ENCODE measurements at regions not wholly inside any gene's neighbourhood (a gene's known extent, or its start where the extent isn't known, plus 50 kb on each side); places are given as distances from the start of the nearest gene placed in this dataset.
"Not testable (repeated sequence)": the region's sequence is repeated elsewhere in the genome, so short reads cannot be mapped to it uniquely, and the experiment has no call there.

DNA sequence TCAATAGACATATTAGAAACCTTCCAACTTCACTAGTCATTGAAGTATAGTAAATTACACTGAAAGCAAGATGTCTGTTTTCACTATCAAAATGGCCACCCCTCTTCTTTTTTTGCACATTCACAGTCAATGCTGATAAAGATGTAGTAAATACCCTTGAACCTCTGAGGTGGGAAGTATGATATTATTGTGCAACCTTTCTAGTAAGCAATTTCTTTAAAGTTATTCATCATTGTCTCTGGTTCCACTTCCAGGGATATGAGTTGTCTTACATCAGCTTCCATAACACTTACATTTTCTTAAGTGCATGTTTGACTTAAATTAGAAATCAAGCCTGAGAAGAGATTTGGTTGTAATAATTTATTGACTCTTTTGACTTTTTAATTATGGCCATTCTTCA lies 453.9 kb upstream of the MGAT4C start:
- CTCF ChIA-PET = no interaction called here
- TF ChIP-seq L3MBTL2 (conservative IDR thresholded peaks at IDR 0.05) = no peak
- TF ChIP-seq CTBP1 (IDR thresholded peaks at IDR 0.05; ENCODE audit: borderline replicate concordance) = no peak
- TF ChIP-seq ZNF384 (IDR thresholded peaks at IDR 0.05) = no peak
- TF ChIP-seq FOXM1 (IDR thresholded peaks at IDR 0.05; ENCODE audit: borderline replicate concordance) = no peak
- TF ChIP-seq FOXA1 (IDR thresholded peaks at IDR 0.05) = no peak
- POLR2A ChIA-PET = no interaction called here
- no peak for DNase-seq (ENCODE audit: extremely low spot score)

DNA sequence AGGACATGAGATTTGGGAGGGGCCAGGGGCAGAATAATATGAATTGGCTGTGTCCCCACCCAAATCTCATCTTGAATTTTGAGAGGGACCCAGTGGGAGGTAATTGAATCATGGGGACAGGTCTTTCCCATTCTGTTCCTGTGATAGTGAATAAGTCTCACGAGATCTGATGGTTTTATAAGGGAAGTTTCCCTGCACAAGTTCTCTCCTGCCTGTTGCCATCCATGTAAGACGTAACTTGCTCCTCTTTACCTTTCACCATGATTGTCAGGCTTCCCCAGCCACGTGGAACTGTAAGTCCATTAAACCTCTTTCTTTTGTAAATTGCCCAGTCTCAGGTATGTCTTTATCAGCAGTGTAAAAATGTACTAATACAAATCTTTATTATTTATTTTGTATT lies 452.8 kb upstream of the MGAT4C start:
- POLR2A ChIA-PET; DNase-seq (ENCODE audit: extremely low spot score); CTCF ChIA-PET: not testable (repeated sequence)

DNA sequence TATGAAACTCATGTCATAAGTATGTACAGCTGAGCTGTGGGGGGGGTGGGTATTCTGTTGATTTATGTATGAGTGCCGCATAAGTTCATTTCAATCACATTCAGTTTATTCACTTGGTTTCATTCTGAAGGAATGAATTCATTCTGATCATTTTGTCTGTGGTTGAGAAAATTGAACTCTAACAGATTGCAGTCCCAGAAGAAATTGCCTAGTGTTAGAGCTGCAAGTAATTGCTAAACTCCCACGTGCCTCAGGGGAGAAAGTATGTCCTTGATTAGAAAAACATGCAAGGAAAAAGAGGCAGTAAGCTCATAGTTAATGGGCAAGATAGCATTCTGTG lies 442.4 kb upstream of the MGAT4C start:
- CTCF ChIA-PET = no interaction called here
- TF ChIP-seq FOXM1 (IDR thresholded peaks at IDR 0.05; ENCODE audit: borderline replicate concordance) (no peak), CTBP1 (IDR thresholded peaks at IDR 0.05; ENCODE audit: borderline replicate concordance) (no peak), L3MBTL2 (conservative IDR thresholded peaks at IDR 0.05) (no peak), HDGF (IDR thresholded peaks at IDR 0.05; ENCODE audit: borderline replicate concordance) (no peak), SP1 (IDR thresholded peaks at IDR 0.05) (no peak), NFRKB (IDR thresholded peaks at IDR 0.05) (no peak), LEF1 (IDR thresholded peaks at IDR 0.05; ENCODE audit: borderline replicate concordance) (no peak), SUZ12 (IDR thresholded peaks at IDR 0.05) (no peak)
- TF ChIP-seq, protein P1, sequence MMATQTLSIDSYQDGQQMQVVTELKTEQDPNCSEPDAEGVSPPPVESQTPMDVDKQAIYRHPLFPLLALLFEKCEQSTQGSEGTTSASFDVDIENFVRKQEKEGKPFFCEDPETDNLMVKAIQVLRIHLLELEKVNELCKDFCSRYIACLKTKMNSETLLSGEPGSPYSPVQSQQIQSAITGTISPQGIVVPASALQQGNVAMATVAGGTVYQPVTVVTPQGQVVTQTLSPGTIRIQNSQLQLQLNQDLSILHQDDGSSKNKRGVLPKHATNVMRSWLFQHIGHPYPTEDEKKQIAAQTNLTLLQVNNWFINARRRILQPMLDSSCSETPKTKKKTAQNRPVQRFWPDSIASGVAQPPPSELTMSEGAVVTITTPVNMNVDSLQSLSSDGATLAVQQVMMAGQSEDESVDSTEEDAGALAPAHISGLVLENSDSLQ (IDR thresholded peaks at IDR 0.05) = no peak
- DNase-seq (ENCODE audit: extremely low spot score) = no peak
- POLR2A ChIA-PET = no interaction called here

DNA sequence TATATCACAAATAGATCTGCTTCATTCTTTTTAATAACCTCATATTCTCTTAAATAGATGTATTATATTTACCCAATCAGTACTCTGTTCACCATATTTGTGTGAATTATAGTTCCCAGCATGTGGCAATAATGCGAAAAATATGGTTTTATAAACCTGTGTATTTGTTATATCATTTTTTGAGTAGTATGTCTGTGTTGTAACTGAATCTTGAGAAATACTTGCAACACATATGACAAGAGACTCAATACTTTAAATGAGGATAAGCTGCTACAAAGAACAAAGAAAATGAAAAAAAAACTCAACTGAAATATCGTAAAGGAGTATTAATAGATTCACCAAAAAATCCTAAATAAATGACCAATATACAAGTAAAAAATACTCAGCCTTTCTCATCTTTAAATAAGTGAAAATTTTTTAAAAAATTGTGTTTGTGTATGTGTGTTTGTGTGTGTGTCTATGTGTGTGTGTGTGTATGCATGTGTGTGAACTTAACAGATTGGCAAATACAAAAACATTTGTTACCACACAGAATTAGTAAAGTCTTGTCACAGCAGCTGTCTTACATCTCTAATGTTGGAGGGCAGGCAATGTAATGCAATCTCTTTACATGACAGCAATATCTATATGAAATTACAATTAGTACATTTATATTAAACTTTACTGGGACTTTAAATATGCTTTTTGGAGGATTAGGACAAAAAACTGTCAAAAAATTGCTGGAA lies 441.9 kb upstream of the MGAT4C start:
- ChIA-PET CTCF (no interaction called here), POLR2A (no interaction called here)
- no peak for DNase-seq (ENCODE audit: extremely low spot score)
- TF ChIP-seq NFRKB (IDR thresholded peaks at IDR 0.05) (no peak), SP1 (IDR thresholded peaks at IDR 0.05) (no peak), ZNF384 (IDR thresholded peaks at IDR 0.05) (no peak), CTBP1 (IDR thresholded peaks at IDR 0.05; ENCODE audit: borderline replicate concordance) (no peak), SUZ12 (IDR thresholded peaks at IDR 0.05) (no peak), ELF4 (IDR thresholded peaks at IDR 0.05) (no peak), TARDBP (IDR thresholded peaks at IDR 0.05) (no peak), FOXM1 (IDR thresholded peaks at IDR 0.05; ENCODE audit: borderline replicate concordance) (no peak), BHLHE40 (IDR thresholded peaks at IDR 0.05; ENCODE audit: borderline replicate concordance) (no peak), ARNT (IDR thresholded peaks at IDR 0.05) (no peak), LEF1 (IDR thresholded peaks at IDR 0.05; ENCODE audit: borderline replicate concordance) (no peak), HDGF (IDR thresholded peaks at IDR 0.05; ENCODE audit: borderline replicate concordance) (no peak), L3MBTL2 (conservative IDR thresholded peaks at IDR 0.05) (no peak), FOXA1 (IDR thresholded peaks at IDR 0.05) (no peak), FOXK2 (IDR thresholded peaks at IDR 0.05) (no peak)
- TF ChIP-seq, protein P1 (IDR thresholded peaks at IDR 0.05) = no peak

DNA sequence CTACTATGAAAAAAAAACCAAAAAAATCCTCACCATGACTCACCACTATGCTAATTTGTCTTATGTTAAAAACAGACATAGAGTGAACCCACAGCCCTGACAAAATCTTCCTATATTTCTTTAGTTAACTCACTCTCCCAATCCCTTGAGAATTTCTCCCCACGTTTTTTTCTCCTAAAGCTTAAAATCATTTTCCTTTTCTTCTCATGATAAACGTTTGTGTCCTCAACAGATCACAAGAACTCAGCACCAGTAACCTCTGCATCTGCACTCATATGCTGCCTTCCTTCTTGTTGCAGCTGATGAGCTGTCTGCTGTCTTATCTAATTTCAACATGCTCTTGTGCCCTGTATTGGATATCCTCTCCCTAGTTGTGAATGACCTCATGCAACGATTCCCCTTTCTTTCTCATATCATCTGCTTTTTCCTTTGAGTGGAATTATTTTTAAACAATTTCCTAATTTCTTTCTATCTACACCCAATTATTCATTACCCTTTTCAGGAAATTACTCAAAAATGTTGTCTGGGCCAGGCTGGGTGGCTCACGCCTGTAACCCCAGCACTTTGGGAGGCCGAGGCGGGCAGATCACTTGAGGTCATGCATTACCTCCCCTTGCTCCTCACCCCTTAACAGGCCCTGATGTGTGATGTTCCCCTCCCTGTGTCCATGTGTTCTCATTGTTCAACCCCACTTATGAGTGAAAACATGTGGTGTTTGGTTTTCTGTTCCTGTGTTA lies 427.5 kb upstream of the MGAT4C start:
- DNase-seq (ENCODE audit: extremely low spot score) = no peak
- ChIA-PET CTCF (no interaction called here), POLR2A (no interaction called here)
- TF ChIP-seq ELF4 (IDR thresholded peaks at IDR 0.05) = no peak
- TF ChIP-seq FOXK2 (IDR thresholded peaks at IDR 0.05) = no peak
- TF ChIP-seq HDGF (IDR thresholded peaks at IDR 0.05; ENCODE audit: borderline replicate concordance) = no peak
- no peak for TF ChIP-seq TARDBP (IDR thresholded peaks at IDR 0.05)
- no peak for TF ChIP-seq CTBP1 (IDR thresholded peaks at IDR 0.05; ENCODE audit: borderline replicate concordance)
- TF ChIP-seq ARNT (IDR thresholded peaks at IDR 0.05) = no peak

DNA sequence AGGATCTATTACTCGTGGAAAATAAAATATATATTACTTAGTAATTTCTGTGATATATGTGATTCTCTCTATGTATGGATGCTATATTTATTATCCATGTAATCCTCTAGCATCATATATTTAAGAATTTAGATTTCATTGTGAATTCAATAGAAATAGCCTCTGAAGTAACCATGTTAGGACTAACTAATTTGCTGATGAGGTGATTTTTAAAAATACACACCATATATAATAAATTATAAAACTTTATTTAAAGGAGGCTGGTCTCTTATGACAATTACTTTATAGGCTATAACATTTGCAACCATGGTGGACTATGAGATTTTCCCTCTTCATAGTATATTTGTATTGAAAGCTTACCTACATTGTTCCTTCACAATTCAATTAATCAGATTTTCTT lies 424.9 kb upstream of the MGAT4C start:
- POLR2A ChIA-PET = no interaction called here
- DNase-seq (ENCODE audit: extremely low spot score) = no peak
- TF ChIP-seq TARDBP (IDR thresholded peaks at IDR 0.05) (no peak), LEF1 (IDR thresholded peaks at IDR 0.05; ENCODE audit: borderline replicate concordance) (no peak), FOXK2 (IDR thresholded peaks at IDR 0.05) (no peak), SP1 (IDR thresholded peaks at IDR 0.05) (no peak), NFRKB (IDR thresholded peaks at IDR 0.05) (no peak), ELF4 (IDR thresholded peaks at IDR 0.05) (no peak), FOXA1 (IDR thresholded peaks at IDR 0.05) (no peak), ARNT (IDR thresholded peaks at IDR 0.05) (no peak), CTBP1 (IDR thresholded peaks at IDR 0.05; ENCODE audit: borderline replicate concordance) (no peak), L3MBTL2 (conservative IDR thresholded peaks at IDR 0.05) (no peak), BHLHE40 (IDR thresholded peaks at IDR 0.05; ENCODE audit: borderline replicate concordance) (no peak), SUZ12 (IDR thresholded peaks at IDR 0.05) (no peak), HDGF (IDR thresholded peaks at IDR 0.05; ENCODE audit: borderline replicate concordance) (no peak), FOXM1 (IDR thresholded peaks at IDR 0.05; ENCODE audit: borderline replicate concordance) (no peak), ZNF384 (IDR thresholded peaks at IDR 0.05) (no peak)
- TF ChIP-seq, protein P1 (IDR thresholded peaks at IDR 0.05) = no peak
- CTCF ChIA-PET = no interaction called here

Measured in HEK293T (cell line).